GM18909 (cell line): ENCODE measurements at regions not wholly inside any gene's neighbourhood (a gene's known extent, or its start where the extent isn't known, plus 50 kb on each side); places are given as distances from the start of the nearest gene placed in this dataset.
"Not testable (repeated sequence)": the region's sequence is repeated elsewhere in the genome, so short reads cannot be mapped to it uniquely, and the experiment has no call there.

Experiments used
- ATAC-seq: cut with Tn5 transposase; IDR thresholded peaks from one replicate; pipeline ENCODE4 v1.9.1; 2021; ENCODE audit warnings: mild to moderate bottlenecking; ENCODE audit not compliant: unreplicated experiment, poor library complexity

DNA sequence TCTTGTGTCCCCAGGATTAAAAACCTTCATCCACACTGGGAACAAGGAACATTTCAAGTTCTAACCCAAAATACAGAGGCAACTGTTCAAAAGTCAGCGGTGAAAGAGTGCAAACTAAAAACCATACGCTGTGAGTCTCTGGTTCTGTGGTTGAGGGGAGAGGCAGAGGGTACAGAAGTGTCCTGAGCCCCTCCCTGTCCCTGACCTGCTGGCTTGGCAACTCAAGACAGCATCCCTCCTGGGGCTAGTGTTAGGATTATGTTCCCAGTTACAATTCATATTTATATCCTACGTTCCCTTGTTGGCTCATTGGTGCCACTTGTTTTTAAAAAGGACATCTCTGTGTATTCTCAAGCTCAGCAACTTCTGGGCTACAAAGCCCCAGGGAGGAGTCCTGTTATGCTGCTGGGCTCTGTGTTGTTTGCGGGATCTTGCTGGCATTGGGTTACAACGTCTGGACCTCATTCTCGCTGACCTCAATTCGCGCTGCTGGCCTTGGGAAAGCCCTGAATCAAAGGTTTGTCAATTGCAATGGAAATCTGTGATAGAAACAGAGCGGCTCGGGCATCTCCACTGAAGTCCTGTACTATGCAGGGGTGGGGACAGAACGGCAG lies 420.8 kb downstream of the FUT8 start:
- ATAC-seq = no peak

DNA sequence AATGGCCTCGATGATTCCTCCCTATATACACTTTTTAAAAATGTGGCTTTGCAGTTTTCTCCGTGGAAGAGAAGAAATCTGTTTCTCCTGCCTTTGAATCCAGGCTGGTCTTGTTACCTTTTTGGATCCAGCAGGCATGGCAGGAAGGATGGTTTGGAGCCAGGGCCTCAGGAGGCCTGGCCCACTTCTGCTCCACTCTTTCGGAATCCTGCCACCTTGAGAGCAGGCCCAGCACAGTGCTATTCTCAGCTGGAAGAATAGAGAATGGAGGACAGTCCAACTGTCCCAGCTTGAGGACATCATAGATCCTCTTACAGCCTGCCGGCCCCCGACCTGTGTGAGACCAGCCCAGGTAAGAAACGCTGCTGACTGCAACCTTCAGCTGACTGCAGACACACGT lies 421.5 kb downstream of the FUT8 start:
- ATAC-seq = no peak

DNA sequence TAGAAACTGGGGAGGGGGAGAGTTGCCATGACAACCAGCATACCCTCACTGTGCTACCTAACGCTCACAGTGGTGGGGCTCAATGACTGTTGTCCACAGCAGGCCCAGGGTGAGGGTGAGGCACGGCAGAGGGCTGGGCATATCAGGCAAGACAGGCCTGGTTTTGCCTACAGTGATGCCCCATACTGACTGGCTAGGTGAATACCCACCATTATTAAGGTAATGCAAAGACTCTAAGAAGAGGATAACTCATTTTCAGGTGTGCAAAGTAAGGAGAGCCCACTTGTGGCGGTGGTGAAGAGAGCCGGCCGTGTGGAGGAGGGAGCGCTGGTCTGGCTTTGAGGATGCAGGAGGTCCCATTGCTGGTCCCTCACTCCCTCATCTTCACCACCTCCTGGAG lies 422.3 kb downstream of the FUT8 start:
- no peak for ATAC-seq

DNA sequence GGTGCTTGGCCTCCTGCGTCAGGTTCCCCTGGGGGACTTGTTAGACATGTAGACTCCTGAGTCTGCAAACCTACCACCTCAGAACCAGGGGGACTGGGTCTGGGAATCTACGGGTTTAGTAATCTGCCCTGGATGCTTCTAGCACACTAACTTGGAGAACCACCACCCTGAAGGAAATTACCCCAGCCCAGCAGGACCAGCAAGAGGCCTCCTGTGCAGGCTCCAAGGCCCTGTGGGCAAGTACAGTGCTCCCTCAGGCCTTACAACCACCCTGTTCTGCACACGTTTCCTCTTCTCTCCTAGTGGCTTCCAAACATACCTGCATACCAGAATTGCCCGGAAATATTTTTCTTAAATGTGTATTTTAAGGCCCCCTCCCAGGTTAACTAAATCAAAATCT lies 423.0 kb downstream of the FUT8 start:
- ATAC-seq = no peak

DNA sequence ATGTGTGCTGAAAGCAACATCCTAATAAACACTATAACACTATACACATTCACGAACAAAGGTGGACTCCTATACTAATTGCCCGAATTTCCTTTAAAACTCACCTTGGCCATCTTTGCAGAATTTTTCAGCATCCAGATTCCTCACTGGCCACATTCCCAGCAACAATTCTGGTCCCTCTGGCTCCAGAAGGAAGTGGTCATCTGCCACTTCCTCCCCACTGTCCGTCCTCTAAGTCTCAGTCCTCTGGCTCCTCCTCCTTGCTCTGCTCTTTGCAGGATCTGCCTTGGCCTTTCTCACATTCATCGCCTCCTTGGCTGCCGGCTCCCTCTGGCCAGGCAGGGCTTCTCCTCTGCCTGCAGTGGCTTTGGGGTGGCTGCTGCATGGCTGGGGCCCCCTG lies 426.0 kb downstream of the FUT8 start:
- ATAC-seq = no peak

DNA sequence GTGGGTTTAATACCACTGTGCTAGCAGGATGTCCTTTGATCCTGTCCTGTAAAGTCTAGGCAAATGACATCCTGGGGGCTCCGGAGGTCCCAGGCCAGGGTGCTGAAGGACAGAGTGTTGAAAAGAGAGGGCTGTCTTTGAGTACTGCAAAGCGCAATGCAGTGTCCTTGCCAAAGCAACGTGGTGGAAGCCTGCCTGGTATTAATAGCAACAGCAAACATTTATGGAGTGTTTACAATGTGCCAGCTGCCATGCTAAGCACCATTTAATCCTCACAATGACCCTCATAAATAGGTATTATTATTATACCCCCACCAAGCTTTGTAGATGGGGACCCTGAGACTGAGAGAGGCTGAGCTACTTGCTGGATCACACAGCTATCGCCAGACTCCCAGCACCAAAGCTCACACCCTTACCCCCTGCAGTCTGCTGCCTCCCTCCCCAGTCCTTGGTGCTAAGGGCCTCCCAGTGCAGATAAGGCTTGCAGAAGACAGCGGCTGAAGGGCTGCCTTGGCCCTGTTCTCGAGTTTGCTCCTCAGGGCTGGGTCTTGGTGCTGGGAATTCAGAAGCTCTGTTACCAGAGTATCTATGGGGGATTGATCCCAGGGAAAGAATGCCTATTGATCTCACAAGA lies 427.7 kb downstream of the FUT8 start:
- no peak for ATAC-seq

DNA sequence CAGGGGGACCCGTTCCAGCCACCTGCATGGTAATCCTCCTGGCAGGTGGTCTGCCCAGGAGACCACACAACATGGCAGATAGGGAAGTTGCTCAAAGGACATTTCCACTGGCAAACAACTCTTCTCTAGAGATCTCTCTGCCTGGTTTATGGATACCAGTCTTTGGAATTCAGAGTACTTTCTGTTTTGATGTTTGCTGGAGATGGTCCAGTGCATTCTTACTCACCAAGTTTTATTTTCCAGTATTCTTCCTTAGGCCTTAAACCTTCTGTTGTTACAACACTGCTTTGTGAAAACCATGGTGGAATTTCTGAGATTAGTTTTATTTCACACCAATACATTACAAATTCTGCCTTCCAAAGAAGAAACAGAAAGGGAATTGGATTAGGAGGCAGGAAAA lies 428.3 kb downstream of the FUT8 start:
- no peak for ATAC-seq

DNA sequence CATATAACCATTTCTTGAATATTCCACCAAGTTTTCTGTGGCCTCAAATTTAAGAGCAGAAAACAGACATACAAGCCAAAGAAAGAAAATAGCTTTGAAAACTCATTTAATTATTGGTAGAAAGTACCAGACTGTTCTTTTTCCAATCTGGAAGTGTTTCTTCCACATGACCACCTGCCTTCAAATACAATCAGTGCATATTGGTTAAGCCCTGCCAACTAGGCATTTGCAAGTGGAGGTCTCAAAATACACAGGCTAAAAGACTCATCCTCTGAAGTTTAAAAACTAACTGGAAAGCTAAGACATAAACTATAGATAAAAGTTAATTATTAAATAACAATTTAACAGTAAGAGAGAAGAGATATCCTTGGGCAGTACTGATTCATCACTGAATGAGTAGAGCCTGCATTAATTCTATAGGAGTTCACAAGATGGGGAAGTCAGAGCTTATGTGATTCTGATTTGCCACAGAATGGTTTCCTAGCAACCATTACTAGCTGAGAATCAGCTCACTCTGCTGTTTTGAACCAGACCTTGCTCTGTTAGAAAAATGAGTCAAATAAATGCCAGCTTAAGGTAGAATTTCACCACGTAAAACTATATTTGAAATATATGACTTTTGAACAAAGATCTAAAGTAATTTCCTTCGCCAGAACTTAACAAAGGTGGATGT lies 433.8 kb downstream of the FUT8 start:
- ATAC-seq = no peak

DNA sequence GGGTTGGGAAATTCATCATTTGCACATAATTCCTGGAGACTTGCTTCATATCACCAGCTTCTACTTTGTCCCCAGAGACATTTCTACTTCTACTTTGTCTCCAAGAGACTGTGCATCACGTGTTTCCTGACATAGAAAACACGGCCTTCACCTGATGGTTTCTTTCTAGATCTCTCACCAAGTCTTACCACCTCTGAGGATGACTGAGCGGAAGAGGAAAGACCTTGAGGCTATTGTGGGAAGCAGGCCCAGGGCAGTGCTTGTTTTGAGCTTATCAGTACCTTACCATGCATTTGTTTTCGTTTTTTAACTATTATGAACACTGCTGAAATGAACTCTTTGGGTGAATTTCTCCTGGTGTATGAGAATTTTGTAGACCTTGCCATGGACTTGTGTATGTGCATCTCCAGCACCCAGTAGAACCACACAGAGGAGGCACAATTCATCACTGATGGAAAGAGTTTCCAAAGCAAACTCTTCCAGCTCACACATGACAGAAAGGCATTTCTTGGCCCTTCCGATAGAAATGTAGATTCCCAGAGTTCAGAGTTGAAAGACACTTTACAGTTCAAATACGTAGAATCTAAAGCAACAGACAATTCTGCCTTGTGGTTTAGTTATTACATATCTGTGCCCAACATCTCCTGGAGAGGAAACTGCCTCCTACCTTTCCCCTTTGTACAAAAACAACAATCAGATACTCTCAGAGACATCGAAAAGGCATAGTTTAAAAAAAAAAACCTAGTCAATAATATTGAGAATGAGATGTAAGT lies 434.7 kb downstream of the FUT8 start:
- ATAC-seq = peak; percentile 88

DNA sequence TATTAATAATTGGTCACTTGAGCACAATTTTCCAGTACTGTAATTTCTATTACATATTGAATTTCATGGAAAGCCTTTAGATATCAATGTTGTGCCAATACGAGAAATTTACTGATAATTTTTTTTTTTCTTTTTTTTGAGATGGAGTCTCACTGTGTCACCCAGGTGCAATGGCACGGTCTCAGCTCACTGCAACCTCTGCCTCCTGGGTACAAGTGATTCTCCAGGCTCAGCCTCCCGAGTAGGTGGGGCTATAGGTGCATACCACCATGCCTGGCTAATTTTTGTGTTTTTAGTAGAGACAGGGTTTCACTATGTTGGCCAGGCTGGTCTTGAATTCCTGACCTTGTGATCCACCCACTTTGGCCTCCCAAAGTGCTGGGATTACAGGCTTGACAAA lies 435.4 kb downstream of the FUT8 start:
- ATAC-seq = not testable (repeated sequence)

DNA sequence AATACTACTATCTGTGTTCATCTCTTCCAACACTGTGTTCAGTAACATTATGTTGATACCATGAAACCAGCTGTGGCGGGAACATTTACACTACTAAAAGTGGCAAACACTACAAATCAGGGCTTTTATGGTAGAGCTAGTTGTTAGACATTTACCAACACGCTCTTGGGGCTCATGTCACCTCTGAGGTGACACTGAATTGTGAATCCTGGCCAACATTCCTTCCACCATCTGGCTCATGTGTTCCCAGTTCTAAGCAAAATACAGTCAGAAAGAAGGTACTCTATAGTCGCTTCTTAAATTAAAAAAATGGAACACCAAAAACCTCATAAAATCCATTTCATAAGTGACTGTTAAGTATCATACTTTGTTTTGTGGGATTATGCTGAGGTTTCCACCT lies 436.6 kb downstream of the FUT8 start:
- ATAC-seq = no peak

DNA sequence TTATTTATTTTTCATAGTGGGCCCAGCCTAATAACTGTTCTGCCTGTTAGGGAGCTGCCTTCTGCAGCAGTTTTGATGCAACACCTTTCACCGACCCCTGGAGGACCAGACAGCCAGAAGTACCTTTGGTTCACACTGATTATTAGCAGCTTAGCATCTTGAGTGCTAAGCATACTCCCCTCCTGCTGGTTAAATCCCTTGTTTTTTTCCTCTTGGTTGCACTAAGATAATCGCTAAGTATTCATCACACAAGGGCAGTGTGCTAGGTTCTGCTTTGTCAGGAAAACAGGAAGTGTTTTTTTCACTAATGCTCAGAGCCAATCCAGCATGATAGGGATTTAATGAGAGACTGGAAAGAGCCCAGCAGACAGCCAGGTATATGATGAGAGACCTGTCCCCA lies 437.0 kb downstream of the FUT8 start:
- no peak for ATAC-seq

DNA sequence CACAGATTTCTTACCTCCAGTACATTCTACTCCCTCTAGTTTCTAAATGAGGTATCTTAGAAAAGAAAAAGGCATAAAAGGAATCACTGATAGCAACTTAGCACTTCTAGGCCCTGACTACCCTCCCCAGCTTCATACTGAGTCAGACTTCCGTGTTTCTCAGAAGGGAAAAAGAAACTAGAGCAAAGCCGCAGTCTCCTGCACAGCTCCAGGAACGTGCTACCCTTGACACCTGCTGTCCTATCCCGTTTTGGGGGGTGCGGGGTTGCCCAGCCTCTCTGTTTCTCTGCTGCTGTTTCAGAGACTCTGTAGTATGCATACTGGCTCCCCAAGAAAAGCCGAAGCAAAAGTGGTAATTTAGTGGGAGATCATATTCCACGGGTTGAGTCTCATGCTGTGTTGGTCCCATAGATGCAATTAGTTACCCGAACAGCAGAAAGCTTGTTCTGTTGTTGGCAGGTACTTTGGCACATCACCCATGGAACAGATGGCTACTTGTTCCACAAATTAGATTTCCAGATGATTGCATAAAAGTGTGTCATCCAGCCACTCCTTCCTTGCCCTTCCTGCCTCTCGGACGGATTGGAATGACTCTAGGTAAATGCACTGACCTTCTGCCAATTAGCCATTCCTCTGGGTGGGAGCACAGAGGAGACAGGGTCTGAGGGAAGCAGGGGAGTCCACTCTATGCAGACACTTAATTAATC lies 438.1 kb downstream of the FUT8 start:
- no peak for ATAC-seq

DNA sequence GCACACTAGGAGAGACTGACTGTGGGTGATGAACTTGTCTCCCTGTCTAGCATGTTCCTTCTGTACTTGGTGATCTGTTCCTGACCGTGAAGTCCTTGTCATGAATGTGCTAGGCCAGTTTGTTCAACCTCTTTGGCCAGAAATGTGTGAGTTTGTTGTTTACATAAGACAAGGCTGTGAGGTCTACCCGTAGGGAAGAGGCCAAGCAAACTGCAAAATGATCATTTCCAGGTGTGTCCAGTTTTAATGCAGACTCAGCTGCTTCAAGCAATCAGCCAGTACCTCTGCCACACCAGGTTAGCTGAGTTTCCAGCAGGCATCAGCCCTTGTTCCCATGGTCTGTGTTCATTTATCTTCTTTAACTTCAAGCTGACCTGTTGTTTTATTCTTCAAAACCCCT lies 440.2 kb downstream of the FUT8 start:
- no peak for ATAC-seq

DNA sequence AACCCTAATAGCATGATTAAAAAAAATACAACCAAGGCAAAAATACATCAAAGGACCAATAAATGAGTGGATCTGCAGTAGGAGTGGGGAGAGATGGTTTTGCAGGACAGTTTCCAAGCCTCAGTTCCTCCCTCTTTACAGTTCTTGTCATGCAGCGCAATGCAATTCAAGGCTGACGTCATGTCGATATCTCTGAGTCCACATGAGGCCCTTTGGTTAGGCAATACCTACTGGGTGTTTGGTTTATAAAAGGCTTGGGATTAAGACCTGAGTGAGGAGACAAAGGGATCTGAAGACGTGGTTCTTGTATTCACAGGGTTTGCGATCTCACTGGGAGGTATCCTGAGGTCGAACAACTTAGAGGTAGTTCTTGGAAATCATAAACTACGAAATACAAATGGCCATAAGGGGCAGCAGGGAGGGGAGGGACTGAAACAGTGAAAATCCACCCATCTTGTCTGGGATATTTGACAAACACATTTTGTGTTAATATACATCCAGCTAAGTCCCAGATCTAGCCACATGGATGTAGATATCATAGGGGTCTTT lies 441.0 kb downstream of the FUT8 start:
- ATAC-seq = no peak

DNA sequence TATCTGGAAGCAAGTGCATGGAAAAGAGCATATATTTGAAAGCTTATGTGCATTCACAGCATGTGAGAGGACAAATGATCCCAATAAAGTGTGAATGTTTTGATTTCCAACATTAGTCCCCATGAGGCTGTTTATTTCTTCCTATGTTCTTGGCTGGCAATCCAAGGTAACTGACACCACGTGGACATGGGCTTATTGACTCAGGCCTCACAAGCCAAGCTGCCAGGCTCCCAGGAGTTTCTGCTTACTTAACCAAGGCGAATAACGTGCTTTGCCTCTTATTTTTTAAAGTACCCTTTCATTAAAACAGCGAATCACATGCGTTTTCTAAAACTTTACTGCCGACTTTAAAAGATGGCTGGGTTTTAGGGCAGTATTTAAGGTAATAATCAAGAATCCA lies 441.7 kb downstream of the FUT8 start:
- ATAC-seq = no peak

DNA sequence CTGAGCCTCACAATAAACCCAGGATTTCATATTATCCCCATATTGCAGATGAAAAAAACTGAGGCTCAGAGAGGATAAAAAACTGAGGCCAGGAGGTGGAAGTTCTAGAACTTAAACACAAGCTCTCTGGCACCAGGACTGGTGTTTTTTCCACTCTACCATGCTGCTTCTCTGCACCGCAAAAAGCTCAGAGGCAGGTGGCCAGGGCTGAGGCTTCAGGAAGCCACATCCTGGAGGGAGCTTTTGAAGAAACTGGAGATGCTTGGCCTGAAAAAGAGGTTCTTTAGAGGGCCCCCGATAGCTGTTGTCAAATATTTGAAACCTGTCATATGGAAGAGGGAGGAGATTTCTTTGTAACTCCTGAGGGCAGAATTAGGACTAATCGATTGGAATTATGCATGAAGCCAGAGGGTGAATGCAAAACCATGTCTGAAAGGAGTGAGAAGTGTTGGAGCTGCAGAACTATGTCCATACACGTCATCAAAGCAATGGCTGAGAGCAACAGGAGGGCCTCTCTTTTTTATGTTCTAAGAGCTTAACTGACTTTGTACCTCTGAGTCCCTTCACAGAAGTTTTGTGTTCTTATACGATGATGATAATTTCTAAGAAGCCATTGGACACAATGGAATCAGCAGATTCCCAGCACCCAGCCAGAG lies 448.6 kb downstream of the FUT8 start:
- ATAC-seq = no peak

DNA sequence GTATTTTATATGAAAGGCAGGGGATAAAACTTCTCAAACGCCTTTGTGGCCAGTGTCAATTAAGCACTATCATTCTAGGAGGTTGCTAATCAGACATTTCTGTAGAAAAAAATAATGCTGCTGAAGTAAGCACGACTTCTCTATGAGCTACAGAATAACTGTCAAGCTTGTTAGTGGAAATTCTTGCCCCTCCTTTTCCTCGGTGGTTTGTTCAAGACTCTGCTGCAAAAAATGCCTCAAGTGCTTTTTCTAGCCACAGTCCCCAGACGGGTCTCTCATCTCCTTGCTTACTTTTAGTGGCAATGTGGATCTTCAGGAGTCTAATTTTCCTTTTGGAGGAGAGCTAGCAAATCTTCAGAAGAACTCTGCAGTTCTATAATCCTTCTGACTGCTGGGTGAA lies 452.0 kb downstream of the FUT8 start:
- no peak for ATAC-seq

DNA sequence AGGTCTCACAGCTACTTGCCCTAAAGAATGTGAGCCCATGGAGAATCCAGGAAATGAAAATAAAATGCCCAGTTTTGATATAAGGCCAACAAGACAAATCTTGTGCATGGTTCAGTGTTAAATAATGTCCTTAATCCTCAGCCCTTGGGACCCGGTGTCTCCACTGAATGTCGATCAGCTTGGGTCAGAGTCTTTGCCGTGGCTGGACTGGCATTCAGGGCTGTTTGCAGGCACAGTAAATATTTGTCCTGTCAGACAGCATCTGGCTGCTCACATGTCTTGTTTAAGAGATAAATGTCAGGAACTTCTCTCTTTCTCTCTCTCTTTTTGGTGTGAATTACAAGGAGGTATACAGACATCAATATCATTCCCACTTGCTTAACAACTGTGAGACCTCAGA lies 452.5 kb downstream of the FUT8 start:
- no peak for ATAC-seq

DNA sequence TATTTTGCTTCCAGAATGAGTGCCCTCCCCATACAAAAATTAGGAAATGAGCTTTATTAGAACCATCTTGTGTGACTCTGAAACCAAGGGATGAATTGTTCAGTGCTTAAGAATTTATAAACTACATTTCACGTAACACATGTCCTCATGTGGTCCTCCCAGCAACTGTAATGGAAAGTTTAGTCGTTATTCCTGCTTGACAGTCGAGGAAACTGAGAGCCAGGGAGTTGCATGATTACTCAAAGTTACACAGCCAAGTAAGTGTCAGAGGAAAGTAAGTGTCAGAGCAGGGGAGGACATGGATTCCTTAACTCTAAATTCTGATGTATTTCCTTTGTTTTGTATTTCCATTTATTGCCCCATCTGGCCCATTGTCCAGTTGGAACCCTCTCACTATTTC lies 453.9 kb downstream of the FUT8 start:
- ATAC-seq = no peak
